GM19328 (cell line): ENCODE measurements at regions not wholly inside any gene's neighbourhood (a gene's known extent, or its start where the extent isn't known, plus 50 kb on each side); places are given as distances from the start of the nearest gene placed in this dataset.

Experiments used
- ATAC-seq: cut with Tn5 transposase; IDR thresholded peaks from one replicate; pipeline ENCODE4 v1.9.1; 2021; ENCODE audit warnings: mild to moderate bottlenecking, moderate library complexity; ENCODE audit not compliant: unreplicated experiment

DNA sequence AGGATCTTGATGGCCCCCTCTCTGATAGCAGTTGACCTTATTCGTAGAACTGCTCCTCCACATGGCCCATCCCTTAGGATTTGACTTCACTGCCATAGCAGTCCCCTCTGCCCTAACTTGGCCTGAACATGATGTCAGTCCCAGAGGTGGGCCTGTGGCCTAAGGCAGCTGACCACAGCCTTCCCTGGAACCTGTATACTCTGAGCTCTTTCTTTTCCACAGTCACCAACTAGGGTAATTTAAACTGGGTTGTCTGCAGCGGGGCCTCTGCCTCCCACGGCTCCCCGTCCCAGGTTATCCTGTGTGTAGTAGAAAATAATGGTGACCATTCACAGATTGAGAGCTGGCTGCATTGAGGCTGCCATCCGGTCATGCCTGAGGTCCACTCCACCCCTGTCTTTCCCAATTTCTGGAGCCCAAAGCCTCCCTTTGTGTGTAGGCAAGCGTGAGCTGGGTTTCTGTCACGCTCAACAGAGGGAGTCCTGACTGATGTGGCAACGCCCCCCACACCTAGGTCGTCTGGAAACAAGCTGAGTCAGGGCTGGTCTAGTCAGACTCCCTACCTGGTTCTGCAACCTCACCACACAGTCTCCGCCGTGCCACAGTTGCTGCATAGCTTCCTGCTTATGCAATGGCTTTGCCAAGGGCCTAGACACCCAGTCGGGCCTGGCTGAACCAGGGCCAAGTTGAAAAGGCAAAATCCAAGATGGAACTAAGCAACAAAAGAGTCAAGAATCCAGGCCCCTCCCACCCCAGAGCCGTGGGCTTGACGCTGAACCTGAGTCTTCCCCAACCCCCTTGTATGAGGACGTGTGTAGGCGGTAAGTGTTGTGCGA lies 284.5 kb downstream of the XXYLT1 start:
- ATAC-seq = no peak

DNA sequence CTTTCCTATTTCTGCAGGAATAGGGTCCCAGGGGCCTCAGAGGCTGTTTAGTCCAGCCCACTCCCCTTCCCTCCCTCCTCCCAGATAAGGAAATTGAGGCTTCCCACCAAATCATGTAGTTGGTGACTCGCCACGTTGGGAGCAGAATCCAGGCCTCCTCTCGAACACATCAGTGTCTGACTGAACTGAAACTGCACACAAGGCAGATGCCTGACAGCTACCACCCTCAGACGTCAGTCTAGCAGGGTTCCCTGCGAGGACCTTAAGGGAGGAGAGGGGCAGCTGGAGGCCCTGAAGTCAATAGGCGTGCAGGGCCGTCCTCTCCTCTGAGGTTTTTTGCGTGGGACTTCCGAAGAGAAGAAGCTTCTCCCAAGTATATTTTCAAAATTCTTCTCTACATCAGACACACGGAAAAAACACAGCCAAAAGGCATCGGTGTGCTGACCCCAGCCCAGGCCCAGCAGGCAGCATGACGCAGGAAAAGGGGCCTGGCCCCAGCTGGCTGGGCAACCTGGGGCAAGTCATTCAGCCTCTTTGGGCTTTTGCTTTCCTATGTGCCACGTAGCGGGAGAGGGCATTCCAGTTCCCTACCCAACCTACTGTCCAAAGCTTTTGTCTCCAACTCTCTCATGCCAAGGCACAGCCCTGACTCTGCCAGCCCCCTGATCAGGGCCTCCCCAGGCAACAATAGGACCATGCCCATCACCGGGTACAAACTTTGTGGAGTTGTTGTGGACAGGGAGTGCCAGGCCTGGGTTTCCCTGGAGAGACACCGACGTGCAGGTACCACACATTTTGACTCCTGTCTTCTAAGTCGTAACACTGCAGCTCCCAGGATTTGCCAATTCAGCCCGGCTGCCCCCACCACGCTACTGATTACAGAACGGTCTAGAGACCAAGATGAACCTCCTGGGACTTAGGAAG lies 283.1 kb downstream of the XXYLT1 start:
- no peak for ATAC-seq

DNA sequence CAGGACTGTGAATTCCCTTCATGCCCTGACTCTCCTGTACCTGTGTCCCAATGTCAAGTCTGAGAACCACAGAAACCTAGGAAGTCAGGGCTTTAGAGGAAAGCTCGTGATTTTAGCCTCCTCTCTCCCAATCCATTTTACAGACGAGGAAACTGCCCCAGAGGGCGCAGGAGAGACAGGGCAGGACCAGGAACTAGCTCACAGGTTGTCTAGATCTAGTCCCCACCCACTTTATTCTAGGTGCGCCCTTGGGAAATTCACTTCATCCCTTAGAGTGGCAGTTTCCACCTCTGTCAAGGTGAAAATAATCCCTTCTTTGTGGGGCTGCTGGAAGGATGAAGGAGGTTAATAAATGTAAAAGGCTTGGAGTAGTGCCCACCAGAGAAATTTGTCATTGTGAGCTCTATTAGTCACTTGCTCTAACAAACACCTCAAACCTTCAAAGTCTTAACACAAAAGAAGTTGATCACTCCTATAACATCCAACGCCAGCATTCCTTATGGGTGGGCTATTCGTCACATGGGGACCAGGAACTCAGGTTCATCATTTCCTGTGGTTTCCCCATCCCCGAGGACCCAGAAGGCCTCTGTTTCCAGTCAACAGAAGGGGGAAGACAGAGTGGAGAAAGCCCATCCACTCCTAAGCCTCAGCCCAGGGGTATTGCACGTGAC lies 282.3 kb downstream of the XXYLT1 start:
- ATAC-seq = no peak

DNA sequence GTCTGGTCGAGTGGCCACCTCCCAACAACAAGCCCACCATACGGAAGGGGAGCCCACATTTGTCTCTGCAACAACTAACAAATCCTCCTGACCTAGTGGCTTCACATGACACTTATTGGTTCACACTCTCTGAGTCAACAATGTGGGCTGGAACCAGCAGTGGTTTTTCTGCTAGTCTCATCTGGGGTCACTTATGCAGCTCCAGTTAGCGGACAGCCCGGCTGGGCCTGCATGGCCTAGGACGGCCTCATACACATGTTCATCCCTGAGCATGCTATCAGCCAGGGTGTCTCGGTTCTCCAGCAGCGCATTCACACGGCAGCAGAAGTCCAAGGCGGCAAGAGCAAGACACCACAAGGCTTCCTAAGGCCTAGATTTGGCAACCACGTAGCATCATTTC lies 281.7 kb downstream of the XXYLT1 start:
- ATAC-seq = no peak

DNA sequence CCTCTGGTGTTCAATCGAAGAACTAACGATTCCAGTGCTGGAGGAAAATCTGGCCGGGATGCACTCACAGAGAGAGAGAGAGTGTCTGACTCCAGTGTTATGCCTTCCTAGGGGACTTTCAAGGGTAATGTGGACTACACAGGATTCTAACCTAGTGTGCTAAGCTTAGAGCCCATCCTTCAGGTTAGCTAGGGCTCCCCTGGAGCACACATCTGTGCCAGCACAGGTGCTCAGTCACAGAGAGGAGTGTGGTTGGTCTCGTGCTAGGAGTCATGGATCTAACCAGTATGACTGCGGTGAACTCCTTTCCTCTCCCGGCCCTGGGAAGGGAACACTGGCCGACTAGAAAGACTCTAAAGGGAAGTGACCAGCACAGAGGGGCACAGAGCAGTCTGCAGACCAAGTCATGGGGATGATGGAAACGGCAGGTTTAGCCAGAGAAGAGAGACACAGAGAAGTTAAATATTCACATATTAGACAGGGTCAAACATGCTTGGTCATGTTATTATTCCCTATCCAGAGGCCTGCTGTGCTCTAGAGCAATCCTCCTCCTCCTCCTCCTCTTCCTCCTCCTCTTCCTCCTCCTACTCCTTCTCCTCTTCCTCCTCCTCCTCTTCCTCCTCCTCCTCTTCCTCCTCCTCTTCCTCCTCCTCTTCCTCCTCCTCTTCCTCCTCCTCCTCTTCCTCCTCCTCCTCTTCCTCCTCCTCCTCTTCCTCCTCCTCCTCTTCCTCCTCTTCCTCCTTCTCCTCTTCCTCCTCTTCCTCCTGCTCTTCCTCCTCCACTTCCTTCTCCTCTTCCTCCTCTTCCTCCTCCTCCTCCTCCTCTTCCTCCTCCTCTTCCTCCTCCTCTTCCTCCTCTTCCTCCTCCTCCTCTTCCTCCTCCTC lies 280.3 kb downstream of the XXYLT1 start:
- ATAC-seq = no peak

DNA sequence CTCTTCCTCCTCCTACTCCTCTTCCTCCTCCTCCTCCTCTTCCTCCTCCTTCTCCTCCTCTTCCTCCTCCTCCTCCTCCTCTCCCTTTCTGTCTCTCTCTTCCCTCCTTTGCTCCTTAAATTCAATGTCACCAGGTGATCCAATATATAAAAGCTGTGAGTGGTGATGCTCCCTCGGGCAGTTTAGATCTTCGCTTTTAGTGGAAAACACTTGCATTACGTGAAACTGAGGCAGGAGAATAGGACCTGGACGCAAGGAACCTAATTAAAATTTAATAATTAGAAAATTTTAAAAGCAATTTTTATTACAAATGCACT lies 279.7 kb downstream of the XXYLT1 start:
- ATAC-seq = no peak

DNA sequence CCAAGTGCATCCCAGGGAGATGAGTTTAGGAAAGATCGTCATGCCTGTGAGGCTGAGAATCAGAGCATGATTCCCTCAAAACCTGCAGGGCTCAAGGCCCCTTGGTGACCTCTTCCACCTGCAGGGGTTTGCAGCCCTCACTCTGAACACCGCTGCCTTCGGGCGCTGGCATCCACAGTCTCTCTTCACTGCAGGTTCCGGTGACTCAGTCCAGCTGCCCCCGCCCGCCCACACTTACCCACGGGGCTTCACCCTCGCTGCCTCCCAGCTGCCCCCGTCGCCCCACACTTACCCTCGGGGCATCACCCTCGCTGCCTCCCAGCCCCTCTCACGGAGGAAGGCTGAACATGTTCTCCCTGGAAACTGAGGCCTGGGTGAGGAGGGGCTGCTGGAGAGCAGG lies 277.1 kb downstream of the XXYLT1 start:
- ATAC-seq = no peak

DNA sequence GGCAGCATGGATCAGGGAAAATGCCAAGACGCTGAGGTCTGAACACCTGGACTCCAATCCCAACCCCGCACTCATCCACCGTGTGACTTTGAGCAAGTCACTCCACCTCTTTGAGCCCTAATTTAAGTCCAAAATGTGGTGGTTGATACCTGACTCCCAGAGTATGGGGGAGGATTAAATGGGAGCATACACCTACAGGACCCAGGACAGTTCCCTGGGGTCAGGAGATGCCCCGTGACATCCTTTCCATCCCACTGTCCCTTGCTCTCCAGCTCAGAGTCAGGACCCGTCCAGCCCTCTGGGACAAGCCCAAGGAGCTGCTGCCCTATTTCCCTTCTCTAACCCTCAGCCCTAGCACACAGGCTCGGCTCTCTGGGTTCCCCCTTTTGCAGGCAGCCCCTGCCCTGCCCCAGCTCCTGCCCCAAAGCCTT lies 276.4 kb downstream of the XXYLT1 start:
- no peak for ATAC-seq

DNA sequence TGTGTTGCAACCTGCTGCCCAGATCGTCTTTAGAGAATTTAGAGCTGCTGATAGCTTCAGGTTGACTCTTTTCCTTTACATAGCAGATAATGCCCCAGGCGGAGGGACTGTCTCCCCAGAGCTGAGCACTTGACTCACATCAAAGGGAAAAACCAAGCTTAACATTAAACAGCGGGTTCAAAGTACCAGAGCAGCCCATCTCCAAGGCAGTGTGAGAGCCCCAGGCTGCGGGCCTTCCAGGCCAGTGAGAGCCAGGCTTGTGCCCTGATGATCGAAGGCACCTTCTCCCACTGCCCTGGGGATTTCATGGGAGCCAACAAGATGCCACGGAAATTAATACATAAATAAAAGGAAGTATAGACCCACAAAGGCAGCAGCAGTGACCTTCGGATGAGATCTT lies 275.6 kb downstream of the XXYLT1 start:
- ATAC-seq = no peak

DNA sequence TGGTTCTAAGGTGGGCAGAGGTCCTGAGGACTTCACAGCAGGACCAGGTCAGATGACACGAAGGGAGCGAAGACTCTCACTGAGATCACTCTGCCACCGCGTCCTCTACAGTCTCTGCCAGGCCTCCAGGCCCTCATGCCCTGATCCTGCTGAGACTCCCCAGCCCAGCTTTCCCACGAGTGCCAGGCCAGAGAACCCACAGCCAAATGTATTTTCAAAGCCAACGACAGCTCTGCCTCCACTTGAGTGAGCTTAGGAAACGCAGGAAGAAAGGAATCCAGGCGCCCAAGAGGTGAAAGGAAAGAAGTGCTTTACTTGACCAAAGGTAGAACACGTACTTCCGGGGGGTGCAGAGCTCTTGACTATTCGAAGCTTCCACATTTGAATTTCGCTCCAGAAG lies 275.0 kb downstream of the XXYLT1 start:
- no peak for ATAC-seq

DNA sequence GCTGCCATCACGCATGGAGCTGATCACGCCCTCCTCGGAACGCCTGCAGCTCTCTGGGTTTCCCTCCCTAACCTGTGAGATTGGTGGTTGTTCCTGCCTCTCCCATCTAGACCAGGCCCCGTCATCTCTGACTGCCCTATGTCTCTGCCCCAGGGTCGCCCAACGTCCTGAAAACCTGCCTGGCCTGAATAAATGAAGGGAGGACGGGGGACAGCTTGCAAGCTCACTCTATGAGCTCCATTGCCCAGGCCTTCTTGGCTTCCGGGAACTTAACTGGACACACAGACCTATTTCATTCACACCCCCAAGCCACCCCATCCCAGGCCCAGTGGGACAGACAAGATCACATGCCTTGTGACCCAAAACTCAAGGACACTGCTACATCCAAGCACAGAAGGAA lies 274.2 kb downstream of the XXYLT1 start:
- no peak for ATAC-seq

DNA sequence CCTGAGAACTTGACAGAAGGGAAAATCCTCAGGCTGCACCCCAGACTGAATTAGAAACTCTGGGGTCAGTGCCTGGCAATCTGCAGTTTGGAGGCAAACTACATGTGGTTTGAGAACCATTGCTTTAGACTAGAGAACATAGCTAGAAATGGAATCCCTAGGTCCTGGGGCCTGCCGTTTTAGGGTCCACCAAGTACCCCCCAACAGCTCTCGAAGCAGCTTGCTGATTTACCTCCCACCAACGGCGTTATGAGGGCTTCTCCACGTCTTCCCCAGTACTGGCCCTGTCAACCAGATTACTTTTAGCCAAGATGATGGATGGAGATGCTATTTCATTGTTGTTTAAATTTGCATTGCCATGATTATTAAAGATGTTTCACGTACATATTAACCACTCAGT lies 272.5 kb downstream of the XXYLT1 start:
- ATAC-seq = no peak

DNA sequence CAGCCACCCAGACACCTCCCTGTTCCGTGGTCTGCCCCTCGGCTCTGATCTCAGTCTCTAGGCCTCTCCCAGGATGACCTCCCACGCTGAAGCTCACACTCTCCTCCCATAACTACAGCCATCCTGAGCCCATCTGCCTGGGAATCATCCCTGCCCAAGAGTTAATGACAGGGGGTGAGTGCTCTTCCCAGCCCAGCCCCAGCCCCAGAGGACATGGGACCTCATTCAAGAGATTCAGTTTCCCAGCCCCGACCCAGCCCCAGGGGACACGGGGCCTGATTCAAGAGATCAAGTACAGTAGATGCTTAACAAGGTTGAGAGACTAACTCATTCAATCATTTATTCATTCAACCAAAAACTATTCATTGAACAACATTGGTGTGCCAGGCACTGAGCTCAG lies 272.0 kb downstream of the XXYLT1 start:
- no peak for ATAC-seq

DNA sequence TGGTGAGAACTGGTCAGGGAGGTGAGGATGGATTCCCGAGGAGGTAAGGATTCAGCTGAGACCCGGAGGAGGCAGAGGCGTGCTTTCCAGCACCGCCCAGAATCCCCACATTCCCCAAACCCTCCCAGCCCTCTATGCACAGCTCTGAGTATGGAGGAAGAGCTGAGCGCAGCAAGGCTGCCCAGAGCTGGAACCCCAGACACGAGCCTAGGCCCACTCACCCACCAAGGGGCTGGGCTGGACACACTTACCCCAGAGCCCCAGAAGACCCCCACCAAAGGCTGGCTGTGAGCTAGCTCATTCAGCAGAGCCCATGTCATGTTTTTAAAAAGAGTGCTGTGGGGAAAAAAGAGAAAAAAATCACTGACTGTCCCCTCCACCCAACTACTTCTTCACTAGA lies 271.5 kb downstream of the XXYLT1 start:
- no peak for ATAC-seq

DNA sequence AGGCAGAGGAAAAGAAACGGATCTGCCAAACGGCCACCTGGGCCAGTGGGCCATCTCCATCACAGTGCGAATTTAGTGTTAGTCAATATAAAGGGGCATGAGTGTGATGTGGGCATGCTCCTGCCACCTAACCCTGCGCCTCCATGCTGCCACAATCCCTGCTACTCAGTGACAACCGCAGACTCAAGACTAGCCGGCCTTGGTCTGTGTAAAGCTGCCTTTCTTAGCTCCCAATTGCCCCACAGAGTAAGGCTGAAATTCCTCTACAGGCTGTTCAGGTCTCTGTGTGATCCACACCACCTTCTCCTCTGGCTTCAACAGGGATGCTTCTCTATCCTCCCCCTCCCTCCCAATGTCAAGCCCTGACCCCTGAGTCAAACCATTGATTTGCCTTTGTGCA lies 269.7 kb downstream of the XXYLT1 start:
- no peak for ATAC-seq

DNA sequence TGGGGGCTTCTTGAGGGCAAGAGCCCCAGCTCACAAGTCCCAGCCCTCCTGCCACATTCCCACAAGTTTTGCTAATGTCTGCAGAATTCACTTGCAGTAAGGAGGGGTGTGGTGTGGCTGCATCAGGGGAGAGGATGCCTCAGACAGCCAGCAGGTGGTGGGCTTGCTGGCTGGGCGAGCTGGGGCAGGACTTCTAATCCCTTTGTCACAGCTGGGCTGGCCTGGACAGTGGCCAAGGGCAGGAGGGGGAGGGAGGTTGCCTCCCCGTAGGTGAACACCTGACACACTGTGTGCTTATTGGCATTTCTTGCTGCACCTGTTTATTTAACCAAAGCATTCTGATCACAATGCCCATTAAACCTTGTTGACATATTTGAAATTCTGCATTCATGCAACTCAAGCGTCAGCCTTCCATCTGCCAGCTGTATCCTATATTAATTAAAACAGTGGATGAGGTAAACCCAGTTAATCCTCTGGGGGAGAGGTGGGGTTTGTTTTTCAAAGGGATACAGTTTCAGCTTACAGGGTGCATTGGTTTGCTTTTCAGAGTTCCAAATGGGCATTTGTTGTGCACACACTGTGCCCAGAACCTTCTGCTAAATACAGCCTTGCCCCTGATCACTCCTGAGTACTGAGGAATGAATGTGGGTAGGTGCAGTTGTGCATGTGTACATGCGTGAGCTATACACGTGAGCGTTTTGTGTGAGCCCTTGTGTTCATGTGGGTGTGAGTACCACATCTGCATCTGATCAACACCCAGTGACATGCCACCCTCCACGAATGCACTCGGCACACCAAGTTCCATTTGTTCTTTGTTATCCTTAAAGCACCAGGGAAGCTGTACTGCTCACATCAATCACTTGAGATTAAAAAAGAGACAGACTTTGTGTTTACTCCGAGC lies 268.7 kb downstream of the XXYLT1 start:
- no peak for ATAC-seq

DNA sequence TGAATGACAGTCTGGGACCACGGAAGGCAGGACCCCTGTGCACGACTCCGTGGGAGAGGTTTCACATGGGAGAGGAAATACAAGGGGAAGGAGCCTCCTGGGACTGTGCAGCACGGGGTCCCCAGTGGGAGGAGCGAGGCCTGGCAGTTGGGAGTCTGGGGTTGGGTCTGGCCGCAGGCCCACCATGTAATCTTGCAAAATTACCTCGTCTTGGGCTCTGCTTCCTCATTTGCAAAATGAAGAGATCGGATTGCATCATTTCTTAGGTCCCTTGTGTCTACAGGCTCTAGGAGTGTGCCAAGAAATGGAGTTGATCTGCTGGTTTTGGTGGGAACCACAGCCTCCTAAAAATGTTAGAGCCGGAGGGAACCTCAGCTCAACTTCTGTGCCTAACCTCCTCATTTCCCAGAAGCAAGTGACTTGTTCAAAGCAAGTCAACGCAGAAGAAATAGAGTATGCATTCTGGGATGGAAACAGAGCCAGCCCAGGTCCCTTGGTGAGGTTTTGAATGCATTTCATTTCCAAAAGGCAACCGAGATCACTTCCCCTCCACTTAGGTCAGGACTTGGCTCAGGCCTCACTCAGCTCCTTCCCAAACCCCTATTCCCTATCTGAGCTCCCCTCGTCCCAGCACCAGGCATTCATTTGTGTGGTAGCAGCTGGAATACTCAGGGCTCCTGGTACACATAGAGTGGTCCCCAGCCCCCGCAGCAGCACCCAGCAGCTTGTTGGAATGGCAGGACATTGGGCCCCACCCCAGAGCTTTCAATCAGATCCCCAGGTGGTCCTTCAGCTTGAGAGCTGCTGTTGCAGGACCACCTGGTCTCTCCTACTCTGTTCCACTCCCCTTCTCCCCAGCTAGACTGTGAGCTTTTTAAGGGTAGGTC lies 267.7 kb downstream of the XXYLT1 start:
- ATAC-seq = no peak

DNA sequence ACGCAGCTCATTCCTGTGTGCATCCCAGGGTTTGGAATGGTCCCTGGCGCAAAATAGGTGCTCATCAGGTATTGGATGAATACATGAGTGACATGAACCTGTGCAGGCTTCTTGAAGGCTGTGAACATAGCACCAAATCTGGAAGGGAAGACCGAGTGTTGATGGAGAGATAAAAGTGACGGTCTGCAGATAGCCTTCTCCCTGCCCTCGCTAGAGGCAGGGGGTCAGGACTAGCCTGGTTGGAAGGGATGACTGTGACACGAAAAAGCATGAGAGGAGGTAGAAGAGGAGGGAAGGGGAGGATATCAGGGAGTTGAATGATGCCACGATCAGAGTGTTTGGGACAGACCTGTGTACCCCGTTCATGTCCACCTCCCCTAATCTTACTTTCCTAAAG lies 267.1 kb downstream of the XXYLT1 start:
- no peak for ATAC-seq
